K562 (cell line): ENCODE measurements at regions not wholly inside any gene's neighbourhood (a gene's known extent, or its start where the extent isn't known, plus 50 kb on each side); places are given as distances from the start of the nearest gene placed in this dataset.

Source experiments
- ATAC-seq: fragments of 200-7000 bp; cut with Tn5 transposase; 3 replicates; pipeline ENCODE4 v1.9.1; 2020; ENCODE audit warnings: moderate library complexity
- BruUV-seq: library from RNA; stranded (reverse); fragments of 400-500 nt; replicated peaks from 2 replicates; lab custom pipeline; 2021; lab: Mats Ljungman, UMichigan
- CTCF ChIA-PET: fragments of 300-600 bp; formaldehyde crosslinking; extraction: SDS; loops from one replicate; lab custom pipeline; 2021; ENCODE audit warnings: low intra/inter-chr PET ratio; lab: Yijun Ruan, JAX
- POLR2A ChIA-PET: fragments of 300-600, 350-650 bp; sonication (Branson Sonifier 250); formaldehyde crosslinking; extraction: SDS; loops from one replicate; lab custom pipeline; 2021; ENCODE audit warnings: antibody characterized with exemption, inconsistent platforms; lab: Yijun Ruan, JAX
- DNase-seq, 4 experiments: peaks; one replicate each; pipeline versions ENCODE4 v3.0.0 to v3.0.0-alpha.2; 2011 to 2018; ENCODE audit warnings: low spot score in 3 of 4, mixed read lengths in 3 of 4; ENCODE audit errors: extremely low read depth in 1 of 4
- FAIRE-seq: peaks from 2 replicates; lab custom pipeline; 2011; peaks lifted over from hg19 to GRCh38; lab: Jason Lieb, UNC
- H2AFZ ChIP-seq: 2 replicates; pipeline ENCODE4 v1.6.0; 2011; ENCODE audit warnings: low read depth, low read length, control low read depth, inconsistent platforms
- H3K27ac ChIP-seq: fragments of 200-600 bp; 3 replicates; pipeline ENCODE4 v1.8.0; 2011; ENCODE audit warnings: low read depth, mild to moderate bottlenecking, control low read depth, inconsistent platforms, low read length, moderate library complexity, mixed read lengths; ENCODE audit errors: extremely low read depth
- H3K27me3 ChIP-seq, 2 experiments: fragments of 300-600 bp in 1 of 2; 2 replicates in 1 of 2; 3 replicates in 1 of 2; pipeline versions ENCODE4 v1.6.0 to v1.8.0; 2011; ENCODE audit warnings: inconsistent platforms in 2 of 2, low read length in 2 of 2, mild to moderate bottlenecking in 1 of 2, mixed read lengths in 1 of 2, moderate library complexity in 1 of 2; ENCODE audit not compliant: control insufficient read depth in 2 of 2, insufficient read depth in 2 of 2
- H3K36me3 ChIP-seq: fragments of 300-600 bp; 3 replicates; pipeline ENCODE4 v1.8.0; 2011; ENCODE audit warnings: mild to moderate bottlenecking, low read length, inconsistent platforms; ENCODE audit not compliant: control insufficient read depth, insufficient read depth
- H3K4me1 ChIP-seq, 2 experiments: fragments of 200-600 bp in 1 of 2; replicated peaks in 1 of 2; 2 replicates in 1 of 2; 3 replicates in 1 of 2; pipeline versions ENCODE4 v1.5.1 to v1.8.0; 2011; ENCODE audit warnings: inconsistent platforms in 2 of 2, low read length in 2 of 2, mild to moderate bottlenecking in 1 of 2, mixed read lengths in 1 of 2, moderate library complexity in 1 of 2; ENCODE audit not compliant: control insufficient read depth in 2 of 2, insufficient read depth in 2 of 2
- H3K4me2 ChIP-seq: 2 replicates; pipeline ENCODE4 v1.6.1; 2011; ENCODE audit warnings: low read length, control low read depth, inconsistent platforms, mixed read lengths; ENCODE audit not compliant: insufficient read depth
- H3K4me3 ChIP-seq: fragments of 200-600 bp; sonication (generic), shearing (Covaris generic); 2 replicates; pipeline ENCODE4 v1.5.1; 2016; ENCODE audit warnings: control low read depth, inconsistent platforms
- H3K79me2 ChIP-seq: fragments of 200-600 bp; 3 replicates; pipeline ENCODE4 v1.8.0; 2011; ENCODE audit warnings: low read length, inconsistent platforms; ENCODE audit not compliant: control insufficient read depth, insufficient read depth
- H3K9ac ChIP-seq, 2 experiments: 2 replicates each; pipeline versions ENCODE4 v1.6.0 to v1.6.1; 2011; ENCODE audit warnings: low read depth in 2 of 2, low read length in 2 of 2, control low read depth in 1 of 2, inconsistent platforms in 1 of 2, mild to moderate bottlenecking in 1 of 2, mixed read lengths in 1 of 2; ENCODE audit not compliant: insufficient read depth in 1 of 2
- H3K9me1 ChIP-seq: one replicate; pipeline ENCODE4 v1.6.0; 2011; ENCODE audit warnings: inconsistent platforms, mild to moderate bottlenecking, low read length, moderate library complexity; ENCODE audit not compliant: control insufficient read depth, insufficient read depth
- H3K9me3 ChIP-seq: replicated peaks from 2 replicates; pipeline ENCODE4 v1.5.1; 2011; ENCODE audit warnings: low read depth, low read length, inconsistent platforms; ENCODE audit not compliant: control insufficient read depth, insufficient read depth
- H4K20me1 ChIP-seq: replicated peaks from 2 replicates; pipeline ENCODE4 v1.6.1; 2011; ENCODE audit warnings: low read length, inconsistent platforms, mixed read lengths; ENCODE audit not compliant: control insufficient read depth, insufficient read depth
- KDM4B ChIP-seq, 2 experiments: fragments of 450-650 bp in 1 of 2; sonication (generic) in 1 of 2; IDR thresholded peaks; 2 replicates each; pipeline ENCODE4 v1.6.1; 2016 to 2017; ENCODE audit warnings: borderline replicate concordance in 2 of 2, antibody characterized with exemption in 1 of 2, low read depth in 1 of 2, mild to moderate bottlenecking in 1 of 2
- MAFG ChIP-seq: fragments of 450-650 bp; conservative IDR thresholded peaks from 2 replicates; pipeline ENCODE4 v1.6.1; 2016; ENCODE audit warnings: missing genetic modification characterization, missing compliant biosample characterization
- PKNOX1 ChIP-seq: fragments of 450-650 bp; IDR thresholded peaks from 2 replicates; pipeline ENCODE4 v1.6.1; 2016
- SMAD4 ChIP-seq: fragments of 250-450 bp; sonication (Bioruptor Pico); conservative IDR thresholded peaks from 2 replicates; pipeline ENCODE4 v1.8.0; 2021; ENCODE audit warnings: inconsistent platforms, mild to moderate bottlenecking, moderate library complexity
- SNAPC5 ChIP-seq: fragments of 250-450 bp; sonication (Bioruptor Pico); IDR thresholded peaks from 2 replicates; pipeline ENCODE4 v1.8.0; 2021; ENCODE audit warnings: moderate library complexity, mild to moderate bottlenecking, inconsistent platforms
- SRSF7 ChIP-seq: fragments of 200-400 bp; formaldehyde crosslinking; optimal IDR thresholded peaks from 2 replicates; pipeline ENCODE3; 2017; ENCODE audit warnings: mild to moderate bottlenecking, low read depth, low read length
- VEZF1 ChIP-seq: fragments of 200-800 bp; sonication (Bioruptor generic); IDR thresholded peaks from 2 replicates; pipeline ENCODE4 v1.6.1; 2017; ENCODE audit warnings: missing genetic modification characterization, missing compliant biosample characterization
- ZNF121 ChIP-seq: sonication (generic); formaldehyde crosslinking; conservative IDR thresholded peaks from 2 replicates; pipeline ENCODE4 v1.8.0; 2022; ENCODE audit warnings: missing genetic modification reagents
- ZNF316 ChIP-seq: fragments of 450-650 bp; IDR thresholded peaks from 2 replicates; pipeline ENCODE4 v1.6.1; 2016
- ZNF561 ChIP-seq: fragments of 450-650 bp; formaldehyde crosslinking; conservative IDR thresholded peaks from 2 replicates; pipeline ENCODE4 v1.4.0; 2020; ENCODE audit warnings: mild to moderate bottlenecking, moderate library complexity
- WGBS: fragments of 100-300 bp; shearing (Covaris generic); methylation state at CpG from one replicate; pipeline ENCODE4 v1.1.6; 2016; ENCODE audit warnings: low coverage, mixed read lengths; ENCODE audit not compliant: insufficient coverage; ENCODE audit errors: missing lambda C conversion rate; 5-methylcytosine and 5-hydroxymethylcytosine counted together
- in situ Hi-C: fragments of 300-500 bp; cut with MboI; formaldehyde crosslinking; loops from 4 replicates; pipeline ENCODE4 v1.15.0; 2018; ENCODE audit warnings: inconsistent platforms, mixed read lengths
- intact Hi-C: fragments of 100-400 bp; cut with micrococcal nuclease; formaldehyde crosslinking; loops from 2 replicates; pipeline ENCODE4 v1.14.2; 2022

- TF ChIP-seq SNAPC5 (CRISPR knock-in tag): no peak
- TF ChIP-seq SRSF7: no peak
- no peak for TF ChIP-seq ZNF121 (CRISPR knock-in tag)
- TF ChIP-seq KDM4B (IDR thresholded peaks at IDR 0.05; ENCODE audit: borderline replicate concordance in 2 of 2, low read depth in 1 of 2): no peak
- no peak for TF ChIP-seq SMAD4
- TF ChIP-seq ZNF561 (CRISPR knock-in tag): no peak
Measured at GRCh38 chr18:39497821-39498220, 1932.2 kb upstream of the CELF4 start (continued).

GRCh38 chr18:39496986-39497385 lies 1931.4 kb upstream of the CELF4 start:
- H3K79me2 ChIP-seq: no peaks in the 10 kb centered on the region
- no peak overlapping the region for H2AFZ ChIP-seq
- H4K20me1 ChIP-seq: no peaks in the 10 kb centered on the region
- no peak overlapping the region for H3K4me3 ChIP-seq
- H3K9me1 ChIP-seq: no peaks in the 10 kb centered on the region
- no peak overlapping the region for H3K4me2 ChIP-seq
- H3K9me3 ChIP-seq: no peaks in the 10 kb centered on the region
- no TSS peak for BruUV-seq
- H3K27ac ChIP-seq: no peak overlapping the region
- H3K4me1 ChIP-seq: no peaks in the 10 kb centered on the region
- no peak overlapping the region for H3K9ac ChIP-seq
- FAIRE-seq (no peak), ATAC-seq (no peak), DNase-seq (no peak)
- intact Hi-C loops: no loop called here
- H3K27me3 ChIP-seq: no peaks in the 10 kb centered on the region
- WGBS: 2% methylated on average over 4 of the region's 4 CpGs
- in situ Hi-C loops: no loop called here
- CTCF ChIA-PET: no interaction called here
- H3K36me3 ChIP-seq: no peaks in the 10 kb centered on the region
- POLR2A ChIA-PET: no interaction called here
- TF ChIP-seq MAFG (tag) (peak; percentile 19; the same call in 1 of the 2 replicates), ZNF316 (peak; percentile 25; the same call in 1 of the 2 replicates), PKNOX1 (no peak), VEZF1 (CRISPR knock-in tag) (no peak)
